ENCODE measurements at regions not wholly inside any gene's neighbourhood (a gene's known extent, or its start where the extent isn't known, plus 50 kb on each side); places are given as distances from the start of the nearest gene placed in this dataset.

- Histone ChIP-seq H3K27me3 (replicated peaks in 1 of 7) (no peaks in the 10 kb centered on the region), H3K9me3 (no peaks in the 10 kb centered on the region), H3K4me3 (no peak overlapping the region), H3K27ac (no peak overlapping the region), H3K36me3 (no peaks in the 10 kb centered on the region), H3K4me1 (no peaks in the 10 kb centered on the region)
- intact Hi-C loops (cut with DNase I; ENCODE audit: low total_unique reads) = no loop called here
- DNase-seq = no peak
- TF ChIP-seq CTCF (IDR thresholded peaks at IDR 0.05 in 8 of 11, conservative IDR thresholded peaks at IDR 0.05 in 3 of 11) (no peak), POLR2A (IDR thresholded peaks at IDR 0.05) (no peak), POLR2AphosphoS5 (IDR thresholded peaks at IDR 0.05) (no peak)
These were observed 196.9 kb upstream of the LRFN5 start for GRCh38 chr14:41409806-41410205.

GRCh38 chr14:41404126-41404525 is 202.6 kb upstream of the LRFN5 start:
- H3K27me3 ChIP-seq (replicated peaks in 1 of 7) = no peaks in the 10 kb centered on the region
- H3K36me3 ChIP-seq = no peaks in the 10 kb centered on the region
- no peak for TF ChIP-seq POLR2AphosphoS5 (IDR thresholded peaks at IDR 0.05)
- TF ChIP-seq CTCF (IDR thresholded peaks at IDR 0.05 in 8 of 11, conservative IDR thresholded peaks at IDR 0.05 in 3 of 11) = no peak
- no peak for TF ChIP-seq POLR2A (IDR thresholded peaks at IDR 0.05)
- DNase-seq = no peak
- intact Hi-C loops (cut with DNase I; ENCODE audit: low total_unique reads) = no loop called here
- H3K4me3 ChIP-seq = no peak overlapping the region
- H3K4me1 ChIP-seq = no peaks in the 10 kb centered on the region
- no peaks in the 10 kb centered on the region for H3K9me3 ChIP-seq
- no peak overlapping the region for H3K27ac ChIP-seq

GRCh38 chr14:41403360-41403759 is 203.3 kb upstream of the LRFN5 start:
- Histone ChIP-seq H3K36me3 (no peaks in the 10 kb centered on the region), H3K27me3 (replicated peaks in 1 of 7) (no peaks in the 10 kb centered on the region), H3K4me1 (no peaks in the 10 kb centered on the region), H3K4me3 (no peak overlapping the region), H3K27ac (no peak overlapping the region), H3K9me3 (no peaks in the 10 kb centered on the region)
- intact Hi-C loops (cut with DNase I; ENCODE audit: low total_unique reads) = no loop called here
- no peak for DNase-seq
- TF ChIP-seq POLR2A (IDR thresholded peaks at IDR 0.05) = no peak
- TF ChIP-seq POLR2AphosphoS5 (IDR thresholded peaks at IDR 0.05) = no peak
- TF ChIP-seq CTCF (IDR thresholded peaks at IDR 0.05 in 8 of 11, conservative IDR thresholded peaks at IDR 0.05 in 3 of 11) = no peak

GRCh38 chr14:41397926-41398325 is 208.8 kb upstream of the LRFN5 start:
- H3K4me1 ChIP-seq = no peaks in the 10 kb centered on the region
- no peaks in the 10 kb centered on the region for H3K9me3 ChIP-seq
- H3K4me3 ChIP-seq = no peak overlapping the region
- no peaks in the 10 kb centered on the region for H3K27me3 ChIP-seq (replicated peaks in 1 of 7)
- intact Hi-C loops (cut with DNase I; ENCODE audit: low total_unique reads) = no loop called here
- DNase-seq = no peak
- TF ChIP-seq POLR2A (IDR thresholded peaks at IDR 0.05) (no peak), POLR2AphosphoS5 (IDR thresholded peaks at IDR 0.05) (no peak)
- no peaks in the 10 kb centered on the region for H3K36me3 ChIP-seq
- H3K27ac ChIP-seq = no peak overlapping the region

GRCh38 chr14:41393512-41393911 is 213.2 kb upstream of the LRFN5 start:
- Histone ChIP-seq H3K9me3 (no peaks in the 10 kb centered on the region), H3K27me3 (replicated peaks in 1 of 7) (no peaks in the 10 kb centered on the region), H3K27ac (no peak overlapping the region), H3K36me3 (no peaks in the 10 kb centered on the region), H3K4me1 (no peaks in the 10 kb centered on the region), H3K4me3 (no peak overlapping the region)
- DNase-seq = no peak
- TF ChIP-seq POLR2AphosphoS5 (IDR thresholded peaks at IDR 0.05) (no peak), CTCF (IDR thresholded peaks at IDR 0.05 in 8 of 11, conservative IDR thresholded peaks at IDR 0.05 in 3 of 11) (no peak), POLR2A (IDR thresholded peaks at IDR 0.05) (no peak)
- intact Hi-C loops (cut with DNase I; ENCODE audit: low total_unique reads) = no loop called here
- 78 to 94% (median 80%) methylated on average over 6 of the region's 6 CpGs for whole genome bisulfite sequencing, 5 donors
